Mammary epithelial cell (primary cell): ENCODE measurements at regions not wholly inside any gene's neighbourhood (a gene's known extent, or its start where the extent isn't known, plus 50 kb on each side); places are given as distances from the start of the nearest gene placed in this dataset.

Experiments
- CTCF ChIP-seq, 2 donors: IDR thresholded peaks in 1 of 2; conservative IDR thresholded peaks in 1 of 2; 2 replicates each; pipeline ENCODE4 v1.5.1; 2011 to 2012; ENCODE audit warnings: inconsistent platforms in 2 of 2, low read length in 2 of 2, mild to moderate bottlenecking in 2 of 2, control low read depth in 1 of 2, low read depth in 1 of 2; ENCODE audit not compliant: insufficient read depth in 1 of 2; ENCODE audit errors: extremely low read depth in 1 of 2
- EZH2 ChIP-seq: IDR thresholded peaks from 2 replicates; pipeline ENCODE4 v1.6.1; 2012; ENCODE audit warnings: low read length, inconsistent platforms, borderline replicate concordance

GRCh38 chr3:5630406-5630805 lies 442.9 kb downstream of the EDEM1 start:
- no peak for TF ChIP-seq CTCF (conservative IDR thresholded peaks at IDR 0.05 in 1 of 2, IDR thresholded peaks at IDR 0.05 in 1 of 2; ENCODE audit: extremely low read depth in 1 of 2, insufficient read depth in 1 of 2, low read depth in 1 of 2, low read length in 2 of 2)
- no peak for TF ChIP-seq EZH2
